NCI-H510A treated with DMSO at 0.1 percent for 48 hours (cell line): ENCODE measurements at regions not wholly inside any gene's neighbourhood (a gene's known extent, or its start where the extent isn't known, plus 50 kb on each side); places are given as distances from the start of the nearest gene placed in this dataset.
"Not testable (repeated sequence)": the region's sequence is repeated elsewhere in the genome, so short reads cannot be mapped to it uniquely, and the experiment has no call there.

Experiments used
- DNase-seq: peaks from one replicate; lab custom pipeline; 2025; lab: John Stamatoyannopoulos, UW

GRCh38 chr4:86481440-86481839 lies 112.7 kb upstream of the PTPN13 start:
- DNase-seq: no peak

GRCh38 chr4:86482306-86483172 lies 111.6 kb upstream of the PTPN13 start:
- no peak for DNase-seq

- DNase-seq: no peak
These were observed 111.0 kb upstream of the PTPN13 start for GRCh38 chr4:86483173-86483490.

GRCh38 chr4:86483773-86484172 lies 110.3 kb upstream of the PTPN13 start:
- DNase-seq: no peak

- DNase-seq: no peak
These were observed 109.9 kb upstream of the PTPN13 start for GRCh38 chr4:86484241-86484640.

- no peak for DNase-seq
These were observed 106.3 kb upstream of the PTPN13 start for GRCh38 chr4:86487738-86488348.

- DNase-seq: no peak
These were observed 100.7 kb upstream of the PTPN13 start for GRCh38 chr4:86493460-86493859.

GRCh38 chr4:86496094-86497080 lies 97.7 kb upstream of the PTPN13 start:
- peak; percentile 47 for DNase-seq

- DNase-seq: no peak
These were observed 97.0 kb upstream of the PTPN13 start for GRCh38 chr4:86497131-86497530.

- DNase-seq: peak; percentile 84
These were observed 95.9 kb upstream of the PTPN13 start for GRCh38 chr4:86497980-86498862.

- no peak for DNase-seq
These were observed 95.3 kb upstream of the PTPN13 start for GRCh38 chr4:86498863-86499166.

GRCh38 chr4:86500527-86500926 lies 93.6 kb upstream of the PTPN13 start:
- DNase-seq: no peak

GRCh38 chr4:86502081-86502480 lies 92.0 kb upstream of the PTPN13 start:
- no peak for DNase-seq

GRCh38 chr4:86506591-86506990 lies 87.5 kb upstream of the PTPN13 start:
- DNase-seq: no peak

- no peak for DNase-seq
These were observed 85.7 kb upstream of the PTPN13 start for GRCh38 chr4:86508436-86508835.

GRCh38 chr4:86511590-86511989 lies 82.5 kb upstream of the PTPN13 start:
- DNase-seq: no peak

- DNase-seq: no peak
These were observed 81.5 kb upstream of the PTPN13 start for GRCh38 chr4:86512631-86513030.

- not testable (repeated sequence) for DNase-seq
These were observed 78.2 kb upstream of the PTPN13 start for GRCh38 chr4:86515963-86516362.

GRCh38 chr4:86521373-86521969 lies 72.6 kb upstream of the PTPN13 start:
- no peak for DNase-seq

GRCh38 chr4:86522349-86522748 lies 71.8 kb upstream of the PTPN13 start:
- no peak for DNase-seq

- DNase-seq: no peak
These were observed 70.8 kb upstream of the PTPN13 start for GRCh38 chr4:86523333-86523732.
